ENCODE measurements at regions not wholly inside any gene's neighbourhood (a gene's known extent, or its start where the extent isn't known, plus 50 kb on each side); places are given as distances from the start of the nearest gene placed in this dataset.

DNA sequence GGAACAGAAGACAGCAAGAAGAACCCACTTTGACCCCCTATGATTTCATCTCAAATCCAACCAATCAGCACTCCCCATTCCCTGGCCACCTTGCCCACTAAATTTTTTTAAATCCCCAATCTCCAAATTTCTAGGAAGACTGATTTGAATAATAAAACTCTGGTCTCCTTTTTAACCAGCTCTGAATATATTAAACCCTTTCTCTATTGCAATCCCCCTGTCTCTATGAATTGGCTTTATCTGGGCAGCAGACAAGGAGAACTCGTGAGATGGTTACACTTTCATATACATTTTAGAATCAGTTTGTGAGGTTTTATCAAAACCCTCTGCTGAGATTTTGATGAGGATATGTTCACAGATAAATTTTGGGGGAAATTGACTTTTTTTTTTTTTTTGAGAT is 90.3 kb upstream of the TRIM24 start:
- TF ChIP-seq, protein P1, sequence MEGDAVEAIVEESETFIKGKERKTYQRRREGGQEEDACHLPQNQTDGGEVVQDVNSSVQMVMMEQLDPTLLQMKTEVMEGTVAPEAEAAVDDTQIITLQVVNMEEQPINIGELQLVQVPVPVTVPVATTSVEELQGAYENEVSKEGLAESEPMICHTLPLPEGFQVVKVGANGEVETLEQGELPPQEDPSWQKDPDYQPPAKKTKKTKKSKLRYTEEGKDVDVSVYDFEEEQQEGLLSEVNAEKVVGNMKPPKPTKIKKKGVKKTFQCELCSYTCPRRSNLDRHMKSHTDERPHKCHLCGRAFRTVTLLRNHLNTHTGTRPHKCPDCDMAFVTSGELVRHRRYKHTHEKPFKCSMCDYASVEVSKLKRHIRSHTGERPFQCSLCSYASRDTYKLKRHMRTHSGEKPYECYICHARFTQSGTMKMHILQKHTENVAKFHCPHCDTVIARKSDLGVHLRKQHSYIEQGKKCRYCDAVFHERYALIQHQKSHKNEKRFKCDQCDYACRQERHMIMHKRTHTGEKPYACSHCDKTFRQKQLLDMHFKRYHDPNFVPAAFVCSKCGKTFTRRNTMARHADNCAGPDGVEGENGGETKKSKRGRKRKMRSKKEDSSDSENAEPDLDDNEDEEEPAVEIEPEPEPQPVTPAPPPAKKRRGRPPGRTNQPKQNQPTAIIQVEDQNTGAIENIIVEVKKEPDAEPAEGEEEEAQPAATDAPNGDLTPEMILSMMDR (IDR thresholded peaks at IDR 0.05 in 2 of 3, conservative IDR thresholded peaks at IDR 0.05 in 1 of 3; ENCODE audit: borderline replicate concordance in 1 of 3, insufficient read depth in 1 of 3, low read depth in 2 of 3, low read length in 2 of 3), result no peak
- TF ChIP-seq SP1 (IDR thresholded peaks at IDR 0.05; ENCODE audit: low read depth) (no peak), EZH2 (IDR thresholded peaks at IDR 0.05) (no peak), CBX3 (IDR thresholded peaks at IDR 0.05; ENCODE audit: low read depth) (0 out of 2 replicates have a peak, but pooled peaks have one; percentile 19), JUND (IDR thresholded peaks at IDR 0.05) (no peak)

All from HCT116 (cell line).